Dedifferentiated amniotic fluid mesenchymal stem cell (primary cell): ENCODE measurements at regions not wholly inside any gene's neighbourhood (a gene's known extent, or its start where the extent isn't known, plus 50 kb on each side); places are given as distances from the start of the nearest gene placed in this dataset.
"Not testable (repeated sequence)": the region's sequence is repeated elsewhere in the genome, so short reads cannot be mapped to it uniquely, and the experiment has no call there.

Experiments
- DNase-seq: peaks from one replicate; pipeline ENCODE4 v3.0.0-alpha.2; 2016; ENCODE audit errors: extremely low spot score

GRCh38 chr14:43418324-43418723 is 1088.8 kb downstream of the FSCB start:
- DNase-seq: no peak

- no peak for DNase-seq
Measured at GRCh38 chr14:43413084-43413483, 1094.0 kb downstream of the FSCB start.

GRCh38 chr14:43411841-43412240 is 1095.2 kb downstream of the FSCB start:
- DNase-seq: no peak

- no peak for DNase-seq
Measured at GRCh38 chr14:43410631-43411030, 1096.5 kb downstream of the FSCB start.

- DNase-seq: no peak
Measured at GRCh38 chr14:43408472-43408871, 1098.6 kb downstream of the FSCB start.

- no peak for DNase-seq
Measured at GRCh38 chr14:43407706-43408105, 1099.4 kb downstream of the FSCB start.

GRCh38 chr14:43406931-43407330 is 1100.2 kb downstream of the FSCB start:
- no peak for DNase-seq

GRCh38 chr14:43399289-43399688 is 1107.8 kb downstream of the FSCB start:
- DNase-seq: no peak

- not testable (repeated sequence) for DNase-seq
Measured at GRCh38 chr14:43370565-43370896, 1136.6 kb downstream of the FSCB start.

- no peak for DNase-seq
Measured at GRCh38 chr14:43369710-43370564, 1137.1 kb downstream of the FSCB start.

GRCh38 chr14:43362586-43362985 is 1144.5 kb downstream of the FSCB start:
- no peak for DNase-seq

GRCh38 chr14:43361751-43362150 is 1145.3 kb downstream of the FSCB start:
- no peak for DNase-seq

- no peak for DNase-seq
Measured at GRCh38 chr14:43360239-43360638, 1146.8 kb downstream of the FSCB start.

- DNase-seq: no peak
Measured at GRCh38 chr14:43359317-43359716, 1147.8 kb downstream of the FSCB start.

- DNase-seq: no peak
Measured at GRCh38 chr14:43356979-43357545, 1150.0 kb downstream of the FSCB start.

GRCh38 chr14:43356382-43356781 is 1150.7 kb downstream of the FSCB start:
- no peak for DNase-seq

GRCh38 chr14:43341921-43342320 is 1165.2 kb downstream of the FSCB start:
- no peak for DNase-seq

GRCh38 chr14:43338713-43339112 is 1168.4 kb downstream of the FSCB start:
- DNase-seq: no peak

GRCh38 chr14:43336351-43336750 is 1170.7 kb downstream of the FSCB start:
- no peak for DNase-seq

GRCh38 chr14:43326501-43327407 is 1180.3 kb downstream of the FSCB start:
- not testable (repeated sequence) for DNase-seq

GRCh38 chr14:43316427-43316826 is 1190.7 kb downstream of the FSCB start:
- DNase-seq: no peak

- DNase-seq: no peak
Measured at GRCh38 chr14:43313719-43314118, 1193.4 kb downstream of the FSCB start.
